PC-9 (cell line): ENCODE measurements at regions not wholly inside any gene's neighbourhood (a gene's known extent, or its start where the extent isn't known, plus 50 kb on each side); places are given as distances from the start of the nearest gene placed in this dataset.

Experiments
- BruUV-seq: library from RNA; stranded (reverse); fragments of 400-500 nt; replicated peaks from 2 replicates; lab custom pipeline; 2021; lab: Mats Ljungman, UMichigan
- CTCF ChIA-PET: fragments of 300-600 bp; sonication (Branson Sonifier 250); formaldehyde crosslinking; loops from one replicate; lab custom pipeline; 2022; ENCODE audit warnings: antibody characterized with exemption; lab: Charles Lee
- POLR2A ChIA-PET: fragments of 300-600 bp; sonication (Branson Sonifier 250); formaldehyde crosslinking; loops from one replicate; lab custom pipeline; 2022; ENCODE audit warnings: antibody characterized with exemption; ENCODE audit not compliant: unreplicated experiment; lab: Charles Lee
- DNase-seq, 2 experiments: peaks; one replicate each; pipeline versions ENCODE4 v3.0.0 to v3.0.0-alpha.2; 2015 to 2022; ENCODE audit warnings: mixed read lengths in 1 of 2
- H2AFZ ChIP-seq: fragments of 200-600 bp; sonication (generic); 2 replicates; pipeline ENCODE4 v1.8.1; 2017; ENCODE audit warnings: antibody characterized with exemption
- H3F3A ChIP-seq: fragments of 200-600 bp; sonication (generic); 2 replicates; pipeline ENCODE4 v1.8.1; 2017; ENCODE audit warnings: antibody characterized with exemption, mild to moderate bottlenecking, low read depth; ENCODE audit not compliant: insufficient read depth
- H3K27ac ChIP-seq: fragments of 200-600 bp; sonication (generic); 2 replicates; pipeline ENCODE4 v1.6.1; 2016; ENCODE audit warnings: mixed run types
- H3K27me3 ChIP-seq: fragments of 200-600 bp; sonication (generic); 2 replicates; pipeline ENCODE4 v1.6.1; 2016; ENCODE audit warnings: low read depth, mixed run types; ENCODE audit not compliant: insufficient read depth
- H3K36me3 ChIP-seq: fragments of 200-600 bp; sonication (generic); 2 replicates; pipeline ENCODE4 v1.6.1; 2016; ENCODE audit warnings: low read depth, mixed run types
- H3K4me1 ChIP-seq: fragments of 200-600 bp; sonication (generic); replicated peaks from 2 replicates; pipeline ENCODE4 v1.6.1; 2016; ENCODE audit warnings: mixed run types; ENCODE audit not compliant: insufficient read depth
- H3K4me2 ChIP-seq: fragments of 200-600 bp; sonication (generic); 2 replicates; pipeline ENCODE4 v1.6.1; 2017; ENCODE audit warnings: mixed run types
- H3K4me3 ChIP-seq: fragments of 200-600 bp; sonication (generic); 2 replicates; pipeline ENCODE4 v1.6.1; 2016; ENCODE audit warnings: mixed run types
- H3K79me2 ChIP-seq: fragments of 200-600 bp; sonication (generic); 2 replicates; pipeline ENCODE4 v1.6.1; 2017; ENCODE audit warnings: low read depth, mixed run types
- H3K9me2 ChIP-seq: fragments of 200-600 bp; sonication (generic); 2 replicates; pipeline ENCODE4 v1.8.1; 2017; ENCODE audit warnings: mild to moderate bottlenecking; ENCODE audit not compliant: insufficient read depth
- H3K9me3 ChIP-seq: fragments of 200-600 bp; sonication (generic); 2 replicates; pipeline ENCODE4 v1.8.1; 2016; ENCODE audit warnings: low read depth; ENCODE audit not compliant: insufficient read depth
- H4K20me1 ChIP-seq: fragments of 200-600 bp; sonication (generic); 2 replicates; pipeline ENCODE4 v1.8.1; 2017; ENCODE audit not compliant: insufficient read depth
- CTCF ChIP-seq: fragments of 200-600 bp; sonication (generic); conservative IDR thresholded peaks from 2 replicates; pipeline ENCODE4 v1.6.1; 2017; ENCODE audit warnings: mixed run types, antibody characterized with exemption, mild to moderate bottlenecking, moderate library complexity
- EZH2 ChIP-seq: fragments of 200-600 bp; sonication (generic); IDR thresholded peaks from 2 replicates; pipeline ENCODE4 v1.8.0; 2017; ENCODE audit warnings: antibody characterized with exemption, low read depth
- intact Hi-C: fragments of 100-400 bp; cut with micrococcal nuclease; formaldehyde crosslinking; loops from one replicate; pipeline ENCODE4 v1.10.0; 2022; ENCODE audit not compliant: unreplicated experiment

- POLR2A ChIA-PET: no interaction called here
- H3K27me3 ChIP-seq: no peaks in the 10 kb centered on the region
- no peaks in the 10 kb centered on the region for H3K36me3 ChIP-seq
- H3F3A ChIP-seq: no peaks in the 10 kb centered on the region
- no peak for TF ChIP-seq EZH2
- no peak for TF ChIP-seq CTCF
- CTCF ChIA-PET: no interaction called here
- no peak overlapping the region for H2AFZ ChIP-seq
- no peaks in the 10 kb centered on the region for H3K9me2 ChIP-seq
- intact Hi-C loops: no loop called here
- no peak for DNase-seq
- no peak overlapping the region for H3K4me2 ChIP-seq
- no peak overlapping the region for H3K4me3 ChIP-seq
- H3K9me3 ChIP-seq: peaks cover 9% of the 10 kb centered on the region; the same call in 1 of the 2 replicates
- no peaks in the 10 kb centered on the region for H4K20me1 ChIP-seq
- no peaks in the 10 kb centered on the region for H3K4me1 ChIP-seq
- H3K79me2 ChIP-seq: no peaks in the 10 kb centered on the region
- BruUV-seq: no TSS peak
- H3K27ac ChIP-seq: no peak overlapping the region
Measured at GRCh38 chr11:122413677-122414076, 241.8 kb upstream of the UBASH3B start.

- H3K79me2 ChIP-seq: no peaks in the 10 kb centered on the region
- TF ChIP-seq EZH2 (no peak), CTCF (no peak)
- CTCF ChIA-PET: no interaction called here
Measured at GRCh38 chr11:122412581-122412980, 242.9 kb upstream of the UBASH3B start.

GRCh38 chr11:122406466-122406865 lies 249.1 kb upstream of the UBASH3B start:
- Histone ChIP-seq H3K27me3 (no peaks in the 10 kb centered on the region), H3K4me3 (no peak overlapping the region), H3K27ac (no peak overlapping the region), H3K4me2 (no peak overlapping the region), H3F3A (no peaks in the 10 kb centered on the region), H3K9me2 (no peaks in the 10 kb centered on the region), H4K20me1 (no peaks in the 10 kb centered on the region), H3K36me3 (no peaks in the 10 kb centered on the region), H3K79me2 (no peaks in the 10 kb centered on the region), H3K9me3 (no peaks in the 10 kb centered on the region), H2AFZ (no peak overlapping the region), H3K4me1 (no peaks in the 10 kb centered on the region)
- BruUV-seq: no TSS peak
- intact Hi-C loops: no loop called here
- CTCF ChIA-PET: no interaction called here
- no peak for TF ChIP-seq CTCF
- TF ChIP-seq EZH2: no peak
- POLR2A ChIA-PET: no interaction called here
- DNase-seq: no peak

More at GRCh38 chr11:122412581-122412980, 242.9 kb upstream of the UBASH3B start:
- intact Hi-C loops: no loop called here
- no peaks in the 10 kb centered on the region for H3K36me3 ChIP-seq
- no peaks in the 10 kb centered on the region for H4K20me1 ChIP-seq
- H3K4me3 ChIP-seq: no peak overlapping the region
- no peak overlapping the region for H2AFZ ChIP-seq
- POLR2A ChIA-PET: no interaction called here
- H3K4me2 ChIP-seq: no peak overlapping the region
- H3K27ac ChIP-seq: no peak overlapping the region
- no peaks in the 10 kb centered on the region for H3K27me3 ChIP-seq
- H3K4me1 ChIP-seq: no peaks in the 10 kb centered on the region
- peaks cover 9% of the 10 kb centered on the region; the same call in 1 of the 2 replicates for H3K9me3 ChIP-seq
- H3K9me2 ChIP-seq: no peaks in the 10 kb centered on the region
- no peaks in the 10 kb centered on the region for H3F3A ChIP-seq
- DNase-seq: no peak
- no TSS peak for BruUV-seq
